Transverse colon (tissue), 4 donors: ENCODE measurements at regions not wholly inside any gene's neighbourhood (a gene's known extent, or its start where the extent isn't known, plus 50 kb on each side); places are given as distances from the start of the nearest gene placed in this dataset.

Experiments used
- DNase-seq: peaks from one replicate; pipeline ENCODE4 v3.0.0-alpha.2; 2019
- H3K27ac ChIP-seq, 4 donors: fragments of 200-600 bp; sonication (generic); 2 replicates each; pipeline ENCODE4 v1.5.1; 2016 to 2018; ENCODE audit warnings: inconsistent platforms in 4 of 4
- H3K27me3 ChIP-seq: fragments of 200-600 bp; sonication (generic); 2 replicates; pipeline ENCODE4 v1.5.1; 2017; ENCODE audit warnings: inconsistent platforms
- H3K36me3 ChIP-seq, 4 donors: fragments of 200-600 bp; sonication (generic); 2 replicates each; pipeline ENCODE4 v1.5.1; 2017 to 2019; ENCODE audit warnings: inconsistent platforms in 4 of 4
- H3K4me1 ChIP-seq, 4 donors: fragments of 200-600 bp; sonication (generic); 2 replicates each; pipeline ENCODE4 v1.5.1; 2017 to 2020; ENCODE audit warnings: inconsistent platforms in 4 of 4
- H3K4me3 ChIP-seq, 4 donors: fragments of 200-600 bp; sonication (generic); 1 replicate in 1 of 4; 2 replicates in 3 of 4; pipeline versions ENCODE4 v1.5.1 to v1.6.1; 2017 to 2019; ENCODE audit warnings: inconsistent platforms in 4 of 4
- H3K9me3 ChIP-seq, 2 donors: fragments of 200-600 bp; sonication (generic); 2 replicates each; pipeline ENCODE4 v1.5.1; 2017 to 2019; ENCODE audit warnings: inconsistent platforms in 2 of 2
- CTCF ChIP-seq, 5 experiments: fragments of 200-600 bp in 3 of 5; fragments of 450-650 bp in 2 of 5; sonication (generic) in 3 of 5; IDR thresholded peaks; 1 replicate in 2 of 5; 2 replicates in 3 of 5; pipeline ENCODE4 v1.5.1; 2016 to 2017; ENCODE audit warnings: antibody characterized with exemption in 5 of 5, inconsistent platforms in 3 of 5, mild to moderate bottlenecking in 2 of 5, moderate library complexity in 1 of 5
- EP300 ChIP-seq: sonication (generic); formaldehyde crosslinking; IDR thresholded peaks from one replicate; pipeline ENCODE4 v1.6.1; 2017; ENCODE audit warnings: antibody characterized with exemption, low read depth
- POLR2A ChIP-seq: fragments of 450-650 bp; IDR thresholded peaks from one replicate; pipeline ENCODE4 v1.6.1; 2016; ENCODE audit warnings: antibody characterized with exemption, mild to moderate bottlenecking, moderate library complexity
- POLR2AphosphoS5 ChIP-seq, 3 donors: sonication (generic); formaldehyde crosslinking; IDR thresholded peaks; one replicate each; pipeline ENCODE4 v1.6.1; 2016; ENCODE audit warnings: antibody characterized with exemption in 3 of 3
- WGBS, 2 donors: methylation state at CpG; one replicate each; pipeline ENCODE4 v1.1.5; 2018; ENCODE audit warnings: low coverage in 1 of 2; 5-methylcytosine and 5-hydroxymethylcytosine counted together
- in situ Hi-C, 4 donors: fragments of 200-750 bp; cut with MboI; loops; one replicate each; pipeline versions ENCODE4 v1.15.0 to v1.15.1; 2017; ENCODE audit warnings: low sequenced_read_pairs in 3 of 4, low pct_ligation_motif_present in 1 of 4, low pct_unique_long_range_greater_than_20kb in 1 of 4
- intact Hi-C: fragments of 100-400 bp; cut with DNase I; formaldehyde crosslinking; loops from one replicate; pipeline ENCODE4 v1.15.1; 2023; ENCODE audit warnings: low total_unique reads

- Histone ChIP-seq H3K36me3 (no peaks in the 10 kb centered on the region), H3K27me3 (no peaks in the 10 kb centered on the region), H3K4me3 (peak overlapping the region in 2 of 4 donors; percentile 2 to 40), H3K9me3 (no peaks in the 10 kb centered on the region), H3K27ac (peak overlapping the region; percentile 80 to 88 (median 84)), H3K4me1 (peaks cover 3 to 16% (median 6%) of the 10 kb centered on the region in 4 donors)
- WGBS, 2 donors, result 5 to 10% methylated on average over 2 to 3 of the region's 3 CpGs
- peak; percentile 50 for DNase-seq
- TF ChIP-seq CTCF (IDR thresholded peaks at IDR 0.05), result no peak
- peak in 1 of 3 donors; percentile 18 for TF ChIP-seq POLR2AphosphoS5 (IDR thresholded peaks at IDR 0.05)
- TF ChIP-seq EP300, result no peak
- no peak for TF ChIP-seq POLR2A
- in situ Hi-C loops, result no loop called here
- intact Hi-C loops, result no loop called here
These were observed 179.7 kb upstream of the TET2 start for GRCh38 chr4:104967034-104967401.

- Histone ChIP-seq H3K36me3 (no peaks in the 10 kb centered on the region), H3K27me3 (no peaks in the 10 kb centered on the region), H3K27ac (no peak overlapping the region), H3K9me3 (no peaks in the 10 kb centered on the region), H3K4me3 (no peak overlapping the region), H3K4me1 (peaks cover 3 to 16% (median 6%) of the 10 kb centered on the region in 4 donors)
- 74 to 75% methylated on average over 3 of the region's 3 CpGs for WGBS, 2 donors
- intact Hi-C loops (no loop called here), in situ Hi-C loops (no loop called here)
- no peak for DNase-seq
- no peak for TF ChIP-seq EP300
- no peak for TF ChIP-seq POLR2A
- TF ChIP-seq CTCF (IDR thresholded peaks at IDR 0.05), result no peak
These were observed 177.1 kb upstream of the TET2 start for GRCh38 chr4:104969394-104970082.

GRCh38 chr4:104971462-104971861 is 175.2 kb upstream of the TET2 start:
- peaks cover 3 to 14% (median 5%) of the 10 kb centered on the region in 4 donors for H3K4me1 ChIP-seq
- in situ Hi-C loops (no loop called here), intact Hi-C loops (no loop called here)
- DNase-seq, result no peak
- no peak overlapping the region for H3K4me3 ChIP-seq
- no peak overlapping the region for H3K27ac ChIP-seq
- H3K36me3 ChIP-seq, result no peaks in the 10 kb centered on the region
- no peaks in the 10 kb centered on the region for H3K9me3 ChIP-seq
- WGBS, 2 donors, result 72 to 82% methylated on average over 2 of the region's 2 CpGs
- TF ChIP-seq POLR2AphosphoS5 (IDR thresholded peaks at IDR 0.05) (no peak), CTCF (IDR thresholded peaks at IDR 0.05) (no peak), POLR2A (no peak), EP300 (no peak)
- H3K27me3 ChIP-seq, result no peaks in the 10 kb centered on the region

GRCh38 chr4:104973708-104974107 is 173.0 kb upstream of the TET2 start:
- in situ Hi-C loops (no loop called here), intact Hi-C loops (no loop called here)
- Histone ChIP-seq H3K36me3 (no peaks in the 10 kb centered on the region), H3K9me3 (no peaks in the 10 kb centered on the region), H3K27ac (no peak overlapping the region), H3K4me1 (no peaks in the 10 kb centered on the region), H3K4me3 (no peak overlapping the region), H3K27me3 (no peaks in the 10 kb centered on the region)
- no peak for DNase-seq
- no peak for TF ChIP-seq CTCF (IDR thresholded peaks at IDR 0.05)
- no peak for TF ChIP-seq POLR2AphosphoS5 (IDR thresholded peaks at IDR 0.05)
- WGBS, 2 donors, result 65 to 70% methylated on average over 1 to 2 of the region's 2 CpGs
